ENCODE measurements at regions not wholly inside any gene's neighbourhood (a gene's known extent, or its start where the extent isn't known, plus 50 kb on each side); places are given as distances from the start of the nearest gene placed in this dataset.

- TF ChIP-seq CTCF (optimal IDR thresholded peaks at IDR 0.05 in 1 of 3, IDR thresholded peaks at IDR 0.05 in 1 of 3, conservative IDR thresholded peaks at IDR 0.05 in 1 of 3; ENCODE audit: extremely low read depth in 1 of 3, insufficient read depth in 2 of 3, low read length in 3 of 3) (no peak), EZH2 (IDR thresholded peaks at IDR 0.05; ENCODE audit: low read length) (no peak)
- FAIRE-seq (no peak), DNase-seq (ENCODE audit: low read depth, low spot score) (no peak)
- dilution Hi-C loops (cut with MboI; ENCODE audit: extremely low pct_ligation_motif_present, low sequenced_read_pairs): no loop called here
- Histone ChIP-seq H3K4me2 (ENCODE audit: control insufficient read depth, extremely low read depth, insufficient read depth, low read depth, low read length) (no peak overlapping the region), H3K9ac (ENCODE audit: control insufficient read depth, extremely low read depth, insufficient read depth, low read length) (no peak overlapping the region), H3K4me1 (ENCODE audit: control insufficient read depth, extremely low read depth, insufficient read depth, low read length) (peaks cover 2% of the 10 kb centered on the region), H3K79me2 (ENCODE audit: control insufficient read depth, insufficient read depth, low read length) (no peaks in the 10 kb centered on the region), H3K9me1 (ENCODE audit: control insufficient read depth, extremely low read depth, insufficient read depth, low read length) (no peaks in the 10 kb centered on the region), H3K9me3 (ENCODE audit: control insufficient read depth, low read depth, low read length) (no peaks in the 10 kb centered on the region), H3K36me3 (ENCODE audit: control insufficient read depth in 2 of 2, extremely low read depth in 1 of 2, insufficient read depth in 2 of 2, low read length in 2 of 2) (no peaks in the 10 kb centered on the region), H3K4me3 (ENCODE audit: control insufficient read depth in 2 of 3, extremely low read depth in 1 of 3, insufficient read depth in 2 of 3, low read depth in 1 of 3, low read length in 3 of 3) (no peak overlapping the region), H3K27me3 (ENCODE audit: control insufficient read depth, extremely low read depth, insufficient read depth, low read length) (peaks cover 7% of the 10 kb centered on the region), H3K27ac (ENCODE audit: control insufficient read depth, insufficient read depth, low read length) (no peak overlapping the region), H2AFZ (ENCODE audit: control insufficient read depth, low read length) (no peak overlapping the region), H4K20me1 (ENCODE audit: control insufficient read depth, extremely low read depth, insufficient read depth, low read length) (no peaks in the 10 kb centered on the region)
These were observed 104.8 kb upstream of the BARHL2 start for GRCh38 chr1:90821788-90822359.

- Histone ChIP-seq H4K20me1 (ENCODE audit: control insufficient read depth, extremely low read depth, insufficient read depth, low read length) (no peaks in the 10 kb centered on the region), H3K9ac (ENCODE audit: control insufficient read depth, extremely low read depth, insufficient read depth, low read length) (no peak overlapping the region), H2AFZ (ENCODE audit: control insufficient read depth, low read length) (no peak overlapping the region), H3K4me3 (ENCODE audit: control insufficient read depth in 2 of 3, extremely low read depth in 1 of 3, insufficient read depth in 2 of 3, low read depth in 1 of 3, low read length in 3 of 3) (no peak overlapping the region), H3K79me2 (ENCODE audit: control insufficient read depth, insufficient read depth, low read length) (no peaks in the 10 kb centered on the region), H3K27ac (ENCODE audit: control insufficient read depth, insufficient read depth, low read length) (no peak overlapping the region), H3K36me3 (ENCODE audit: control insufficient read depth in 2 of 2, extremely low read depth in 1 of 2, insufficient read depth in 2 of 2, low read length in 2 of 2) (no peaks in the 10 kb centered on the region), H3K4me2 (ENCODE audit: control insufficient read depth, extremely low read depth, insufficient read depth, low read depth, low read length) (peak overlapping the region; percentile 17), H3K27me3 (ENCODE audit: control insufficient read depth, extremely low read depth, insufficient read depth, low read length) (peaks cover 4% of the 10 kb centered on the region), H3K9me1 (ENCODE audit: control insufficient read depth, extremely low read depth, insufficient read depth, low read length) (no peaks in the 10 kb centered on the region), H3K4me1 (ENCODE audit: control insufficient read depth, extremely low read depth, insufficient read depth, low read length) (peaks cover 2% of the 10 kb centered on the region), H3K9me3 (ENCODE audit: control insufficient read depth, low read depth, low read length) (no peaks in the 10 kb centered on the region)
- DNase-seq (ENCODE audit: low read depth, low spot score): peak; percentile 15
- dilution Hi-C loops (cut with MboI; ENCODE audit: extremely low pct_ligation_motif_present, low sequenced_read_pairs): no loop called here
- peak; percentile 26 for FAIRE-seq
- TF ChIP-seq EZH2 (IDR thresholded peaks at IDR 0.05; ENCODE audit: low read length) (no peak), CTCF (optimal IDR thresholded peaks at IDR 0.05 in 1 of 3, IDR thresholded peaks at IDR 0.05 in 1 of 3, conservative IDR thresholded peaks at IDR 0.05 in 1 of 3; ENCODE audit: extremely low read depth in 1 of 3, insufficient read depth in 2 of 3, low read length in 3 of 3) (no peak)
These were observed 104.2 kb upstream of the BARHL2 start for GRCh38 chr1:90821152-90821787.

All from keratinocyte (primary cell).